NCI-H2107 (cell line): ENCODE measurements at regions not wholly inside any gene's neighbourhood (a gene's known extent, or its start where the extent isn't known, plus 50 kb on each side); places are given as distances from the start of the nearest gene placed in this dataset.

Experiments
- DNase-seq: peaks from one replicate; lab custom pipeline; 2025; lab: John Stamatoyannopoulos, UW

DNA sequence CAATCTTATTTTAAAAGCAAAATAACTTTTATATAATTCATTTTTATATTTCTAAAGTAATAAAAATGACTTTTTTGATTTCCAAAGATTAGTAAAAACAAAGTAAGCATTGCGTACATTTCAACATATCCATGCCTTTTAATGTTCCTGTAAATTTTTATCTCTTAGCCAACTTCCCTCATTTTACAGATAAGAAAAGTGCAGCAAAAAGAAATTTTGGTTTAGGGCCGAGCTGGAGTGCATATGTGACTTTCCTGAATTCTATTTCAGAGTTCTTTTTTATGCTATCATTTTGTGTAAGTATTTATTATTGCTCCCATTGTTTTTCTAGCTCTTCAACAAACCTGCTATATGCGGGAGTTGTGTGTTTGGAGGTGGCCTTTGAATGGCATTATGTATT is 195.3 kb downstream of the NHLRC3 start:
- DNase-seq, result no peak

DNA sequence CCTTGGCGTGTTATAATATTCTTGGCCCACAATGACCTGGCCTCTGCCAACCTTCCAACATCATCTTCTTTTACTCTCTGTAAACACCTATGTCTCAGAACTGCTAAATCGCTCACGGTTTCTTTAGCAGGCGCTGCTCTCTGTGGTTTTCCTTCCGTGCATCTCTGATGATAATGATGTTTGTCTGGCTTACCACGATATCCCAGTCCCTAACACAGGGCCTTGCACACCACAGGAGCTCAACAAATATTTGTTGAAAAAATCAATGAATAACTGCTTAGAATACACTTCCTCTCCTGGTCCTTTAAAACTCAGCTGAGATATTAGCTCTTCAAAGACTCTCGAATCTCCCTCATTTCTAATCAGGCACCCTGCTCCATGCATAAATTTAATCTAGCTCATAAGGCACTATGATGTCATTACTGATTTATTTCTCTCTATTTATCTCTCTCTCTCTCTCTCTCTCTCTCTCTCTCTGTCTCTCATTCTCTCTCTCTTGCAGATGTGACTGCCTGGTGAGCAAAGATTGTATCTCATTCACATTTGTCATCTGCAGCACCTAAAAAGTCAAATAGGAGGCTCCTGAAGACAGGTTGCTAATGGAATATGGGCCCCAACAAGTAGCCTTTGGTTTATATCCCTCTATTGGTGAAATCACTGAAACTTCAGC is 206.4 kb downstream of the NHLRC3 start:
- no peak for DNase-seq

DNA sequence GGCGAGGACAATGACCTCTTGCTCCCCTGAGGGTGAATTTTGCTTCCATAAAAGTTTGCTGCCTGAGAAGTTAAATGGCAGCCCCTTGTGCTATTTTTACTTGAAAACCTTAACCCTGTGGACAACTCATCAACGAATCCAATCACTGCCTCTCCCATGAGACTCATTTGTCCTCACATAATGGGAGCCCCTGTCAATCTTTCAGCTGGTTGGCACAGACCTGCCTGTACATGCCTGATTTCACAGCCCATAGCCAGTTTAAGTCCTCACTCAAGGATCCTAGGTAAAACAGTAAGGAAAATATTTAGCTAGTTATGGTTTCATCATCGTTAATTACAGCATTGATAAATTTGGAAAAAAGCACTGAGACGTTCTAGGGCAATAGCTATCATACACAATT is 207.4 kb downstream of the NHLRC3 start:
- DNase-seq, result no peak

DNA sequence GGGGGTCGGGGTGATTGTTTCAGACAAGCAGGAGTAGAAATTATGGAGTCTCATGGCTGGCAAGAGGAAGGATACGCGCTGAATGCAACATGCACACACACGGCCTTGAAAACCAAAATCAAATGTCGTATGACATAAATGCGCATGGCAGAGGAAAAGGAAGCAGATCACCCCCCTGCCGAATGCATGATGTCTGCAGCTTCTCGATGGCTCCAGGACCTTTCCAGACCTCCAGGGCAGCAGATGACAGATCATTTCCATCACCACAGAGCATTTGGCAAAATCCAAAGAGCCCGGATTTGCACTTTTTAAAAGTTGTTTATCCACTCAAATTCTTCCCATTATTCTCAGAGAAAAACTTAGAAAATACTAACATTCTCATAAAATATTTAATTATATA is 211.7 kb downstream of the NHLRC3 start:
- DNase-seq, result no peak

DNA sequence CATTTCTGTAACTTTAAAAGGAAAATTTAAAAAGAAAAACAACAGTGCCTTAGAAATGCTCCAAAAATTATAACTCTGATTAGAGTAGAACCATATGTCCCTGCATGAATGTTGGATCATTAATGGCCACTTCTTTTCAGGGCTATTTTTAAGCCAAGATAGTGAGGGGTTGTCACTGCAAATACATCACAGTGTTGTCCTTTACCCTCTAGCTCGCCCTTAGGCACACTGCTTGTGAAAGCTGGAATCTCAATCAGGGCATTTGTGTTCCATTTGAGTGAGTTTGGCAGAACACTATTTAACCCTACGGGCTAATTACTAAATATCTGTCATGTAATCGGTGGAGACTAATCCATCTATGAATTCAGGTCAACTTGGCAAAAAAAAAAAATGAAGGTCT is 212.2 kb downstream of the NHLRC3 start:
- no peak for DNase-seq

DNA sequence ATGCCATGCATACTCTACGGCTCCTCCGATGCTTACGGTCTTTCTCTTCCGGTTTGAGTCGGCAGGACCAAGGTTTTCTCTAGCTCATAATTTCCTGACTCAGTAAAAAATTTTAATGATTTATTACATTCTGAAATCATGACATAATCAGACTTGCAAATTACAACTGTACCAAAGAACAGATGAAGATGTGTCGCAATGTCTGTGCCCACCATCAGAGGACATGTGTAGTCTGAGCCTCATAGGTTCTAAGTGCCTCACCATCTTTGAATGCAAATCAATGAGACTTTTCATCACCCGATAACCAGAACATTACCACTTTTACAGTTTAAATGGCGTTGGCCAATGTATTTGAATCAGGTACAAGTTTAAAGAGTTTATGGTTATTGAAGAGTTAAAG is 213.1 kb downstream of the NHLRC3 start:
- no peak for DNase-seq

DNA sequence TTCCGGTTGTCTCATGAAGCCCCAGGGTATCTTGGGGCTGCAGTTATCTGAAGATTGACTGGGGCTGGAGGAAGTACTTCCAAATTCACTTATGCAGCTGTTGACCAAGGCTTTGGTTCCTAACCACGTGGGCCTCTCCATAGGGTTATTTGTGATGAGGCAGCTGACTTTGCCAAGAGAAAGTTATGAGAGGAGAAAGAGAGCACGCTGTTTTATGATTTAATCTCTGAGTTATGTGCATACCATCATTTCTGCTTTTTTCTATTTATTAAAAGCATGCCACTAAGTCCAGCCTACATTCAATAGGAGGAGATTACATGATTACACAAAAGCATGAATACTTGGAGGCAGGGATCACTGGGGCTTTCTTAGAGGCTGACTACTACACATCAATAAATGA is 215.5 kb downstream of the NHLRC3 start:
- DNase-seq, result no peak

DNA sequence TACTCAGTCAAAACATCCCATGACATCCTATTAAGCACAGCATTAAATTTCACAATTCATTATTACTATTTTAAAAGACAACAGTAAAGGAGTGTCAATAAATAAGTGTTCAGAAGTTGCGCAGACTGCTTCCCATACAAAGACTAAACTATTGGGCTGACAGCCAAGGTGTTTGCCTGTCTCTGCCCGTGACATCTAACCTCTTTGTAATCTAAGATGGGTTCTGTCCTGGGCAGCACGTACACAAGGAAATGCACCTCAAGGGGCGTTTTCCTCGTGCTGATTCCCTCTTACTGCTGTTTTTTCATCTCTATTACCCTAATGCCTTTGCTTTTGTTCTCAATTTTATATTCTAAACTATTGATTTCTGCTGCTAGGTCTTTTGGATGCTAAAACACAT is 216.3 kb downstream of the NHLRC3 start:
- no peak for DNase-seq

DNA sequence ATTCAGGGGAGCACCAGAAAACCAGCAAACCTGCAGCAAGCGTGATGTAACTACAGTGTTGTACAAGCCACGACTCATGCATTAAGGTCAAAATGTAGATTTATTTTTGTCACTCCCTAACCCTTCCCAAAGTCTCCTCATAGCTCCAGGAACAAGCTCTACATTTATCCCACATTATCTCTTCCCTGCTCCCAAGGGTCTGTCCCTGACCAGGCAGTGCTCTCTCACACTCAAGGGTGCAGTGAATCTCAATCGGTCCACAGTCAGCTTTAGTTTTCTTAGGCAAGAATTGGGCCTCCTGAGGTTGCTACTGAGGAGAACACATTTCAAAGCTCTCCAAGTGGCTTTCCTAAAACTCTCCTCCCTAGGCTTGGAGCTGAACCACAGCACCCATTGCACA is 219.4 kb downstream of the NHLRC3 start:
- no peak for DNase-seq

DNA sequence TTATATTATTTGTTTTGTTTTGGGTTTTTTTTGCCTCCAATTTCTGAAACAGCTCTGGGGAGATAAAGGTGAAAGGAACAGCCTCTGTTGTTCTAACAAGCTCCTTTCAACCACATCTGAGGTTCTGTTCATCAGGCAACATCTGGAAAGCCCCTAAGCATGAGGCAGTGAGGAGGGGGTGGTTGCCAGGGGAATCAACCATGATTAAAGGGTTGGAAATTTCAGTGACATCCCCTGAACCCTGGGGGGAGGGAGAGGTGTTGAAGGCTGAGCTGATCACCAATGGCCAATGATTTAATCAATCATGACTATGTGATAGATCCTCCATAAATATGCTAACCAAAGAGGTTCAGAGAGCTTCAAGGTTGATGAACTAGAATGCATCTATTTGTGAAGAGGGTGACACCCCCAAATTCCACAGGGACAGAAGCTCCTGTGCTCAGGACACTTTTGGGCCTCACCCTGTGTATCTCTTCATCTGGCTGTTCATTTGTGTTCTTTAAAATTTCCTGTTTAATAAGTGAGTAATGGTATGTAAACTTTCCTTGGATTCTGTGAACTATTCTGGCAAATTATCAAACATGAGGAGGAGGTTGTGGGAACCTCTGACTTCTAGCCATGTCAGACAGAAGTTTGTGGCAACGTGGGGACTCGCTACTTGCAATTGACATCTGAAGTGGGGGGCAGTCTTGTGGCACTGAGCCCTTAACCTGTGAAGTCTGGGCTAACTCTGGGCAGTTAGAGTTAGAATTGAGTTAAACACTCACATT is 221.3 kb downstream of the NHLRC3 start:
- DNase-seq, result no peak

DNA sequence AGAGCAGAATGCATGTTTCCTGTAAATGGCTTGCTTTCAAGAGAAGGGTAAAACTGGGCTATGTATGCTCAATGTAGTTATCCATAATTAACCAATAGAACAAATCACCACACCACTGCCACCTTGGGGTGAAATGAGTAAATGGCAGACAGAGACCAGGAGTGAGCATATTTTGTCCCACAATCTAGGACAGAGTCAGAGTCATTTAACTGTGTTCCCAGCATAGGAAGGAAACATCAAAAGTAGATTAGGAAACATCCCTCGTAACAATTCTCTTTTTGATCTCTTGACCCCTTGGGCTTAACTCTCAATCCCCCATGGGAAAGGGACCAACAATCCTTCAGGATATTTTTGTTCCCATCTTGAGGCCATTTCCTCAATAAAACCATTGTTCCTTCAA is 224.8 kb downstream of the NHLRC3 start:
- DNase-seq, result peak; percentile 37

DNA sequence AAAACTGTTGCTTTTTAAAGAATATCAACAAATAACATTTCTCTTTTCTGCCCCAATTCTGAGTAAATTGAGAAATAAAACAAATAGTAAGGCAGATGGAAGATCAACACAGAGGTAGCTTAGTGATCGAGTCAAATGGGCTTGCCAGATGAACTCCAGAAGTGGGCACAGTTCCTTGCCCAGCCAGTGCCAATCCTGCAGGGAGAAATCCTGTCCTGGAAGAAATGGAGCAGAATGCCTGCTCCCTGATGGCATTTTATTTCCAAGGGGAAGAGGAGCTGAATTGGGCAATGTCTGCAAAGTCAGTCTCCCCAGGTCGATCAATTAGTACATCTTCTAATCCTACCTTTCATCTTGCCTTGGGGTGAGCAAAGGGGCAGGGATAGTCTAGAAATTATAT is 225.3 kb downstream of the NHLRC3 start:
- no peak for DNase-seq

DNA sequence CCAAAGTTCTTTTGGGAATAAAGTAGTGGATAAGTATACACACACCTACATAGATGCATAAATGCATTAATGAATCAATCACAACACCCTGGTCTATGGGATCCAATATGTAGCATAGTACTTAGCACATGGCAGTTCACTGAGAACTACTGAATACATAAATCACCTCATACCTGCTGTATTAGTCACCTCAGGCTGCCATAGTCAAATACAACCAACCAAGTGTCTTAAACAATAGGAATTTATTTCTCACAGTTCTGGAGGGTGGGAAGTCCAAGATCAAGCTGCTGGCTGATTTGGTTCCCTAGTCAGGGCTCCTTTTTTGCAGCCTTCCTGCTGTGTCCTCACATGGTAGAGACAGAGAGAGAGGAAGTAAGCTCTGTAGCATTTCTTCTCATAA is 228.2 kb downstream of the NHLRC3 start:
- DNase-seq, result no peak

DNA sequence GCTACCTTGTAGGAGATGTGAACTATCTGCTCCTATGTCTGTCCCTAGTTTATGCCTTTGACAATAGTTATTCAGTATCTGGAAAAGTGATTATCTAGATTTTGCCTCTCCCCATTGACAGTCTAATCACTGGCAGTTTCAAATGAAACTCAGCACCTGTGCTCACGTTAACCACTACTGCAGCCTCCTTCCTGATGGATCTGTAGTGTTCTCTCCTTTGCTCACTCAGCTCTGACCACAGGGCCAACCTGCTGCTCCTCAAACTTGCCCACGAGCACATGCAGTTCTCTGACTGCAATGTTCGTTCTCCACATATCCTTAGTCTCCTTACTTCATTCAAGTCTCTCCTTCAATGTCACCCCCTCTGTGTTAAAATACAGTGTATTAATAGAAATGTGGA is 230.1 kb downstream of the NHLRC3 start:
- no peak for DNase-seq

DNA sequence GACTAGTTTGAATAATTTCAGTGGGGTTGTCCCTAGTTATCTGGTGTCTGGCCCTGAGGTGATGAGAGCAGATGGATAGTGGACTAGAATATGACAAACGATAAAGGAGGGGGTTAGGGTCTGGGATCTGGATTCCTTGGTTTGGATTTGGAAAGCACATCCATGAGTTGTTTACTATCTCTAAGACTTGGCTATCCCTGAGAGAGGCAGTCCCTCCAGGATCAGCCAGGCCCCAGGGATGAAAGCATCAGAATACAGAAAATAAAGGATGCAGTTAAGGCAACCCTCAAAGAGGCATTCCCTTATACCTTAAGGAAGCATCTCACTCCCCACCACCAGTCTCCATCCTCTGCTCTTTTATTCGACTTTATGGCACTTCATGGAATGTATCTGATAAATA is 230.7 kb downstream of the NHLRC3 start:
- DNase-seq, result no peak

DNA sequence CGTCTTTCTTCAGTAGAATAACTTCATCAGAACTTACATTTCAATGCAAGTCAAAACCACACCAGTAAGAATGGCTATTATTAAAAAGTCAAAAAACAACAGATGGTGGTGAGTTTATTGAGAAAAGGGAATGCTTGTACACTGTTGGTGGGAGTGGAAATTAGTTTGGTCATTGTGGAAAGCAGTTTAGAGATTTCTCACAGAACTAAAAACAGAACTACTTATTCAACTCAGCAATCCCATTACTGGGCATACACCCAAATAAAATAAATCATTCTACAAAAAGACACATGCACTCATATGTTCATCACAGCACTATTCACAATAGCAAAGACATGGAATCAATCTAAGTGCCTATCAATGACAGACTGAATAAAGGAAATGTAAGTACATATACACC is 231.2 kb downstream of the NHLRC3 start:
- no peak for DNase-seq

DNA sequence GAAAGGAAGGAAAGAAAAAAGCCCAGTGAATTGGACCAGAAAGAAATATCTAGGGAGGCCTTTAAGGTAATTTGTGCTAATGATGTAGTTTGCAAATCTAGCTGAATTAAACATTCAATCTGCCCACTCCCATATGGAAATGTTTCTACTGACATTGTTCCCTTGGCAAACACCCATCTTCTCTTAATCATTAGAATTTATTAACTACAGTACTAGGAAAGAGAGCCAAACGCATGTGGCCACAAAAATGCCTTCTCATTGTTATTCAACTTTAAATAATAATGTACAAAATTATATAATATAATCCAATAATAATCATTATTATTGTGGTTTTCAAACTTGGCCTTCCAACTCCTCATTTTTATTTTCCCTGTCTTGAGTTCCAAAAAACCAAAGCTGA is 234.7 kb downstream of the NHLRC3 start:
- DNase-seq, result no peak

DNA sequence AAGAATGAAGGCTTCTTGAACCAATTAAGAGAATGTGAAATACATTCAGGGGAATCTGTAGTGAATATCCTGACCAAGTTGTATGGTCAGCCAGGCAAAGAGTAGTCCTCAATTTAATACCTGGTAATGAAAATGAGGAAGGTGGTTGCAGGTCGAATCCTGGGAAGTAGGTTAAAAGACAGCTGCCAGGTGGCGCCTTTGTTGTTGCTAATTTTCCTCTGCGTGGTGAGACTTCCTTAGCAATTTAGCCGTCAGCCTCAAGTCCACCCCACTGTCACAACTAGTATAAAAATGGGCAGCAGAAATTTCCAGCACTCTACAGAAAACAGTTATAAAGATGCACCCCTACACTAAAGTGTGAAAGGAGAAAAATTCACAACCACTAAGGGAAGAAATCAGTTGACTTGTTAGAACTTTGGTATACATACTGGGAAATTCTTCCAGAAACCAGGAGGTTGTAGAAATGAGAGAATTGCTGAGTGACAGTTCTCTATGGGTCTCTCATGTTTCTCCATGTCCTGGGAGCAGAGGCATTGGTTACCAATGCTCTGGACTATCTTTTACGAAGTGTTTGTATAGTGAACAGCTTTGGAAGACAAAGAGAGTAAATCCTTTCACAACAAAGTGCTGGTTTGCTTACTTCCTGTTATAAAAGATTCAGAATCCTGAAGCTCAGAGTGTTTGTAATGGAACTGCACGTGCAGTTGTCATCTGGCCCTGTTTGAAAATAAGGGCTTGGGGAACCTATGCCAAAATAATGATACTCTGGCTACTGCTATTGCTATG is 235.9 kb downstream of the NHLRC3 start:
- peak; percentile 19 for DNase-seq

DNA sequence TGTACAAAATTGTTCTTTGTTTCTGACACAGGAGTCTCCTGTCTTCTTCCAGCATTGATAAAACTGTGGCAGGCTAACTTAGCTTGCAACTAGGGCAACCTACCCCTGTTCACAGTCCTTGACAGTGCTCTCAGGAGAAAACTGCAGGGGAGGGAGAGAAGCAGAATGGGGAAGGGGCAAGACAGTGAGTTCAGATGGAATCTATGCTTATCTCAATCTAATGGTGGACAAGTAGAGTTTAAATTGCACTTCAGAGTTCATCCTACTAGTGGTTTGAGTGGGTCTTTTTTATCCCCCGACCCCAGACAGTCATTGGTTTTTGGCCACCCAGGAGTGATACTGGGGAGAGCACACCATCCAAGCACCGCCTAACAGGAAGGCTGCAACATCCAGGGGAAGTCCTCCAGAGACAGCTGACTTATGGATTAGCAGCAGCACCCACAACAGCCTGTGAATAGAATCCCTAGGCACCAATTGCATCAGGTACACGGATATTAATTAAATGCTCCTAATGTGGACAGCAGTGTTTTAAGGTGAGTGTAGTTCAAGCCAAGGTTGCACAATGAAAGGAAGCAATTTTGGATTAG is 236.6 kb downstream of the NHLRC3 start:
- no peak for DNase-seq

DNA sequence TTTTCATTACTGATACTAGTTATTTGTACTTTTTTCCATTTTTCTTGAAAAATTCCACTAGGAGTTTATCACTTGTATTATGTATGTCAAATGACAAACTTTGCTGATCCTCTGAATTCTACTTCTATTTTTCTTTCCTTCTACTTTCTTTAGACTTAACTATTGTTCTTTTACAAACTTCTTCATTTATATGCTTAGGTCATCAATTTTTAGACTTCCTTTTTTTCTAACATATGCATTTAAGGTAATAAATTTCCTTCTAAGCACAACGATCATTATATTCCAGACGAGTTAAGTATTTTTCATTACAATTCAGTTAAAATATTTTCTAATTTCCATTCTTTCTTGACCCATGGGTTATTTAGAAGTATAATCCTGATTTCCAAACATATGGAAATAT is 240.8 kb downstream of the NHLRC3 start:
- DNase-seq, result no peak

DNA sequence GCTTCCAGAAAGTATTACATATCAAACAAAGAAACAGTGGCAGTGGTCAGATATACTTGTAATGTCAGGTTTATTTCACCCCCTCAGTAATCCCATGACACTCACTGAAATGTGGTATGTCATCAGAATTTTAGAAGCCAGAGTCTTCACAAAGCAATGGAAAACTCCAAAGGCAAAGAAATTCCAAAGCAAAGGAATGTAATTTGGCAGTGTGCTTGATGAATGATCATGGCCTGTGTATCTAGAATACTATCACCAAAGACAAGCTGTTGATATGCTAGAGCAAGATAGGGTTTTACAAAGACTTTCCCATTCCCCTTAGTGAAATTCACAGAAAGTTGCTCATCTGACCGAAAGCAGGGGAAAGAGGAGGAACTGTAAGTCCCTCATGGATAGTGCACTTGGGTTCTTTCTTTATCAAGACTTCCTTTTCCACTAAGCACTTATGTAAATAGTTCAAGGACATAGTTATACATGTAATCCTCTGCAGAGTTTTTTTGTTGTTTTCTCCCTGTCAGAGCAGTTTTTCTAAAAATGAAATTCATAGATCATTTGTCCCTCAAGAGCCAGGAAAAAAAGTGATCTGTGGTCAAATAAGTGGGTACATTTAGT is 243.4 kb downstream of the NHLRC3 start:
- DNase-seq, result no peak

DNA sequence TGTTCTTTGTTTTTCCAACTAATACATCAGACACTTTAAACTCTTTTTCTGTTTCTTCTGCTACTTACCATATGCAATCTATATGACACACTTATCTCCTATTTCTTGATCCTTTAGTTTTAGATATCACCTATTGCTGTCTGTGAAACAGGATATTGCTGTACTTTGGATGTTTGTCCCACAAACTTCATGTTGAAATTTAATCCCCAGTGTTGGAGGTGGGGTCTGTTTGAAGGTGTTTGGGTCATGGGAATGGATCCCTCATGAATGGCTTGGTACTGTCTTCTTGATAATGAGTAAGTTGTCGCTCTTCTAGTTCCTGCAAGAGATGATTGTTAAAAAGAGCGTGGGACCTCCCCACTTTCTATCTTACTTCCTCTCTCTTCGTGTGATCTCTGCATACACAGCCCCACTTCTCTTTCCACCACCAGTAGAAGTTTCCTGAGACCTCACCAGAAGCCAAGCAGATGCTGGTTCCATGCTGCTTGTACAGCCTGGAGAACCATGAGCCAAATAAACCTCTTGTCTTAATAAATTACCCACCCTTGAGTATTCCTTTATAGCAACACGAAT is 244.2 kb downstream of the NHLRC3 start:
- no peak for DNase-seq
